ENCODE measurements at regions not wholly inside any gene's neighbourhood (a gene's known extent, or its start where the extent isn't known, plus 50 kb on each side); places are given as distances from the start of the nearest gene placed in this dataset.

GRCh38 chr5:15222156-15222555 lies 277.8 kb upstream of the FBXL7 start:
- DNase-seq: no peak
- no peaks in the 10 kb centered on the region for H3K27me3 ChIP-seq
- TF ChIP-seq POLR2A (IDR thresholded peaks at IDR 0.05) (no peak), CTCF (IDR thresholded peaks at IDR 0.05) (no peak), EP300 (IDR thresholded peaks at IDR 0.05) (no peak), POLR2AphosphoS5 (IDR thresholded peaks at IDR 0.05) (no peak)
- no peaks in the 10 kb centered on the region for H3K36me3 ChIP-seq
- H3K4me1 ChIP-seq: no peaks in the 10 kb centered on the region
- whole genome bisulfite sequencing, 2 donors: 6 to 34% methylated on average over 2 of the region's 2 CpGs
- H3K27ac ChIP-seq: no peak overlapping the region
- no peak overlapping the region for H3K4me3 ChIP-seq
- intact Hi-C loops (cut with DNase I): no loop called here
- no peaks in the 10 kb centered on the region for H3K9me3 ChIP-seq

GRCh38 chr5:15220642-15221173 lies 279.3 kb upstream of the FBXL7 start:
- no peaks in the 10 kb centered on the region for H3K9me3 ChIP-seq
- TF ChIP-seq POLR2A (IDR thresholded peaks at IDR 0.05) (no peak), EP300 (IDR thresholded peaks at IDR 0.05) (no peak), POLR2AphosphoS5 (IDR thresholded peaks at IDR 0.05) (no peak), CTCF (IDR thresholded peaks at IDR 0.05) (no peak)
- H3K27ac ChIP-seq: no peak overlapping the region
- no peak overlapping the region for H3K4me3 ChIP-seq
- no peaks in the 10 kb centered on the region for H3K36me3 ChIP-seq
- no peaks in the 10 kb centered on the region for H3K4me1 ChIP-seq
- WGBS, 2 donors: 89 to 91% methylated on average over 5 of the region's 5 CpGs
- no peaks in the 10 kb centered on the region for H3K27me3 ChIP-seq
- no peak for DNase-seq
- intact Hi-C loops (cut with DNase I): no loop called here

GRCh38 chr5:15215056-15215455 lies 284.9 kb upstream of the FBXL7 start:
- WGBS, 2 donors: 67 to 78% methylated on average over 2 of the region's 2 CpGs
- Histone ChIP-seq H3K36me3 (no peaks in the 10 kb centered on the region), H3K27me3 (no peaks in the 10 kb centered on the region), H3K9me3 (peaks cover 0 to 3% (median 0%) of the 10 kb centered on the region in 4 donors), H3K4me1 (no peaks in the 10 kb centered on the region), H3K4me3 (no peak overlapping the region), H3K27ac (no peak overlapping the region)
- intact Hi-C loops (cut with DNase I): no loop called here
- TF ChIP-seq POLR2A (IDR thresholded peaks at IDR 0.05) (no peak), EP300 (IDR thresholded peaks at IDR 0.05) (no peak), CTCF (IDR thresholded peaks at IDR 0.05) (no peak), POLR2AphosphoS5 (IDR thresholded peaks at IDR 0.05) (no peak)
- DNase-seq: no peak

GRCh38 chr5:15214010-15214409 lies 286.0 kb upstream of the FBXL7 start:
- Histone ChIP-seq H3K27ac (no peak overlapping the region), H3K36me3 (no peaks in the 10 kb centered on the region), H3K9me3 (peaks cover 0 to 3% (median 0%) of the 10 kb centered on the region in 4 donors), H3K27me3 (no peaks in the 10 kb centered on the region), H3K4me3 (no peak overlapping the region), H3K4me1 (peaks cover 0 to 5% (median 2%) of the 10 kb centered on the region in 4 donors)
- intact Hi-C loops (cut with DNase I): no loop called here
- no peak for DNase-seq
- 96 to 100% methylated on average over 1 of the region's 1 CpG for WGBS, 2 donors
- no peak for TF ChIP-seq EP300 (IDR thresholded peaks at IDR 0.05)
- no peak for TF ChIP-seq POLR2A (IDR thresholded peaks at IDR 0.05)
- TF ChIP-seq CTCF (IDR thresholded peaks at IDR 0.05): no peak
- no peak for TF ChIP-seq POLR2AphosphoS5 (IDR thresholded peaks at IDR 0.05)

All from sigmoid colon (tissue), 6 donors.